ENCODE measurements at regions not wholly inside any gene's neighbourhood (a gene's known extent, or its start where the extent isn't known, plus 50 kb on each side); places are given as distances from the start of the nearest gene placed in this dataset.

DNA sequence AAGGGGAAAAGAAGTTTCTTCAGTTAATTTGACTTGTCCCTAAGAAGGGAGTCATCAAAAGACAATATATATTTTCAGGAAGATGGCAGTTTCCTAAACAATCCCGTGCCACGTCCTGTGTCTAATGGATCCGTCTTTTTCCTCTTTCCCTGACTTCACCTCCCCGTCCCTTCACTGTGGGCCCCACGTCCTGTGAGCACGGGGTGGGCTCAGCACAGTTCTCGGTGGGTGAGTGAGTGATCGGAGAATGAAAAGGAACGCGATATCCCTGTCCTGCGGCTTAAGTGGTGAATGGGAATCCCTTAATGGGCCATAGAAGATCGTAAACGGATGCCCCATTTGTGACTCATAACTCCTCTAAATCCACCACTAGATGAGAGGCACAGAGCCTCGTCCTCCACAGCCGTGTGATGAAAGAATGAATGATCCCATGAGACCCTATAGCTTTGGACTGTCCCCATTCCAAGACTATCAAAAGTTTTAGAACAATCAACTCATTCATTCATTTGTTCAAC is 63.5 kb upstream of the PITRM1 start:
- TF ChIP-seq, protein P1, sequence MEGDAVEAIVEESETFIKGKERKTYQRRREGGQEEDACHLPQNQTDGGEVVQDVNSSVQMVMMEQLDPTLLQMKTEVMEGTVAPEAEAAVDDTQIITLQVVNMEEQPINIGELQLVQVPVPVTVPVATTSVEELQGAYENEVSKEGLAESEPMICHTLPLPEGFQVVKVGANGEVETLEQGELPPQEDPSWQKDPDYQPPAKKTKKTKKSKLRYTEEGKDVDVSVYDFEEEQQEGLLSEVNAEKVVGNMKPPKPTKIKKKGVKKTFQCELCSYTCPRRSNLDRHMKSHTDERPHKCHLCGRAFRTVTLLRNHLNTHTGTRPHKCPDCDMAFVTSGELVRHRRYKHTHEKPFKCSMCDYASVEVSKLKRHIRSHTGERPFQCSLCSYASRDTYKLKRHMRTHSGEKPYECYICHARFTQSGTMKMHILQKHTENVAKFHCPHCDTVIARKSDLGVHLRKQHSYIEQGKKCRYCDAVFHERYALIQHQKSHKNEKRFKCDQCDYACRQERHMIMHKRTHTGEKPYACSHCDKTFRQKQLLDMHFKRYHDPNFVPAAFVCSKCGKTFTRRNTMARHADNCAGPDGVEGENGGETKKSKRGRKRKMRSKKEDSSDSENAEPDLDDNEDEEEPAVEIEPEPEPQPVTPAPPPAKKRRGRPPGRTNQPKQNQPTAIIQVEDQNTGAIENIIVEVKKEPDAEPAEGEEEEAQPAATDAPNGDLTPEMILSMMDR (conservative IDR thresholded peaks at IDR 0.05; ENCODE audit: low read length), result no peak
- TF ChIP-seq EZH2phosphoT487 (IDR thresholded peaks at IDR 0.05; ENCODE audit: borderline replicate concordance), result no peak
